ENCODE measurements at regions not wholly inside any gene's neighbourhood (a gene's known extent, or its start where the extent isn't known, plus 50 kb on each side); places are given as distances from the start of the nearest gene placed in this dataset.

DNA sequence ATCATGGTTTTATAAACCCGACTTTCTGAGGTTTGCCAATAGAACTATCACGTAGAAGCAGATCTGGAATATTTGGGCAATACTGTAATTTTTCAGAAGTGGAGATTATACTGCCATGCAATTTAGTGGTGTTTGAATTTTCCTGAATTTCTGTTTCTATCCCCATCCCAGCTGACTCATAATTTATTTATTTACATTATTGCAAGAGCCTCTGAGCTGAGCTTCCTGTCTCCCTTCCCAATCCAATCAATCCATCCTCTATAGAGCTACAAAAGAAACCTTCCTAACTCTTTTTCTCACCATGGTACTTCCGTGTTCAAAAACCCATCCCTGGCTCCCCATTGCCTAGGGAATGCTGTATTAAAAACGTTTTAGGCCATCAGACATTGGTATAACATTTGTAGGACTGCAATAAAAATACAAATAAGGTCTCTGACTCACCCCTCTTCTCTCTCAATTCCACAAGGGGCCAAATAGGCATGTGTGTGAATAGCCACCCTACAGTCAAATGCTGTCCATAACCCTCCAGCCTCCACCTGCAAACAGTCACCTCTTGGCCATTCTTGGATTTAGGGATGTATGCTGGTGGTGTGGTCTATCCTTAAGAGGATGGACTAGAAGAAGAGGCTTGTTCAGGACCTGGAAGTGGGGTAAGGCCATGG, 190.7 kb downstream of the CD47 start:
- no peaks in the 10 kb centered on the region for H3K4me1 ChIP-seq (ENCODE audit: control insufficient read depth in 2 of 2, insufficient read depth in 2 of 2, low read length in 2 of 2)
- no peak for DNase-seq (ENCODE audit: low read depth in 6 of 9, low spot score in 9 of 9)
- no peaks in the 10 kb centered on the region for H3K27me3 ChIP-seq (ENCODE audit: control insufficient read depth in 2 of 2, insufficient read depth in 1 of 2, low read length in 1 of 2)
- H3K27ac ChIP-seq (ENCODE audit: low read depth in 1 of 2, low read length in 1 of 2), result no peak overlapping the region
- 89% methylated on average over 4 of the region's 4 CpGs for WGBS
- H3K4me3 ChIP-seq (ENCODE audit: low read length in 2 of 2), result no peak overlapping the region
- H3K36me3 ChIP-seq (ENCODE audit: control insufficient read depth in 2 of 2, insufficient read depth in 2 of 2, low read length in 1 of 2), result no peaks in the 10 kb centered on the region
- no peaks in the 10 kb centered on the region for H3K9me3 ChIP-seq (ENCODE audit: control insufficient read depth in 2 of 2, insufficient read depth in 1 of 2, low read length in 1 of 2)

DNA sequence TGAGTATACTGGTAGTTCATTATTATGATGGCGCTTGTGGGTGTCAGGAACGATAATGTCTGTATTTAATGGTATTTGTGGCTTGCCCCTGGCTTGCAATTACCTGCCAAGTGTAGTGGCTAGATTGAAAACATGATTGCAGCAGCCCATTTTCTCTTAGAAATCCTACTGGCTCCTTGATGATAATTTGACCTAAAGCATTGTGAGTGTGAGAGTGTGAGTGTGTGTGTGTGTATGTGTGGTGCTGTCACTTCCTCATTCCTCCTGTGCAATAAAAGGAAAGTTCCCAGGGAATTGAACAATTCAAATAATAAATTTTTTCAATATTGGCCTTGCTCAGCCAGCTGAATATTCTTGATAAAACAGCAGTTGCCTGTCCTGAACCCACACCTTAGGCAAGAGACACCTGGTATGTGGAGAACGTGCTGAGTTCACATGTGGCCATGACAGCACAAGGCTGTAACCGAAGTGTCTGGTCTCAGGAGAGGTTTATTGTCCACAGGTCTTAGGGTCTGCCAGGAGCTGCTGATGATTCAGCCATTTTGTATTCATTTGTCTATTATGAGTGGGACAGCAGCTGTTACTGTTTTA, 193.3 kb downstream of the CD47 start:
- Histone ChIP-seq H3K27me3 (ENCODE audit: control insufficient read depth in 2 of 2, insufficient read depth in 1 of 2, low read length in 1 of 2) (no peaks in the 10 kb centered on the region), H3K9me3 (ENCODE audit: control insufficient read depth in 2 of 2, insufficient read depth in 1 of 2, low read length in 1 of 2) (no peaks in the 10 kb centered on the region), H3K4me3 (ENCODE audit: low read length in 2 of 2) (no peak overlapping the region), H3K36me3 (ENCODE audit: control insufficient read depth in 2 of 2, insufficient read depth in 2 of 2, low read length in 1 of 2) (no peaks in the 10 kb centered on the region), H3K27ac (ENCODE audit: low read depth in 1 of 2, low read length in 1 of 2) (no peak overlapping the region), H3K4me1 (ENCODE audit: control insufficient read depth in 2 of 2, insufficient read depth in 2 of 2, low read length in 2 of 2) (no peaks in the 10 kb centered on the region)
- 84% methylated on average over 4 of the region's 4 CpGs for WGBS
- no peak for DNase-seq (ENCODE audit: low read depth in 6 of 9, low spot score in 9 of 9)

DNA sequence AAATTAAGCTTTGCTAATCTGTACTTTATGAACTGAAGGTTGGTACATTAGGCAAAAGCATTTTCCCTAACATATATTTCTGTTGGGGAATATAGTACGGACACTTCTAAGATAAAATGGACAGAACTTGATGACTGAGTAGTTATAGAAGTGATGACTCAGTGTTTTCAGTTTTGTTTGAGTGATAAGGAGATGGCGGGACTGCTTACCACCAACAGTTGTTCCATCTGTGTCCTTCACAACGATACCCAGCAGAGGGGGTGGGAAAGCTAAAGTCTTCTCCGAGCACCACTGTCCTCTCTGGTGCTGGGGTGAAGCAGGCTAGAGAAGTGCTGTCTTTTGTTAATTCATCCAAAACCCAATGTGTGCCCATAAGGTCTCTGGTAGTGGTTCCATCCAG, 195.8 kb downstream of the CD47 start:
- 97% methylated on average over 4 of the region's 4 CpGs for WGBS
- no peaks in the 10 kb centered on the region for H3K9me3 ChIP-seq (ENCODE audit: control insufficient read depth in 2 of 2, insufficient read depth in 1 of 2, low read length in 1 of 2)
- no peak overlapping the region for H3K27ac ChIP-seq (ENCODE audit: low read depth in 1 of 2, low read length in 1 of 2)
- H3K36me3 ChIP-seq (ENCODE audit: control insufficient read depth in 2 of 2, insufficient read depth in 2 of 2, low read length in 1 of 2), result no peaks in the 10 kb centered on the region
- H3K27me3 ChIP-seq (ENCODE audit: control insufficient read depth in 2 of 2, insufficient read depth in 1 of 2, low read length in 1 of 2), result no peaks in the 10 kb centered on the region
- no peak for DNase-seq (ENCODE audit: low read depth in 6 of 9, low spot score in 9 of 9)
- H3K4me1 ChIP-seq (ENCODE audit: control insufficient read depth in 2 of 2, insufficient read depth in 2 of 2, low read length in 2 of 2), result no peaks in the 10 kb centered on the region
- H3K4me3 ChIP-seq (ENCODE audit: low read length in 2 of 2), result no peak overlapping the region

DNA sequence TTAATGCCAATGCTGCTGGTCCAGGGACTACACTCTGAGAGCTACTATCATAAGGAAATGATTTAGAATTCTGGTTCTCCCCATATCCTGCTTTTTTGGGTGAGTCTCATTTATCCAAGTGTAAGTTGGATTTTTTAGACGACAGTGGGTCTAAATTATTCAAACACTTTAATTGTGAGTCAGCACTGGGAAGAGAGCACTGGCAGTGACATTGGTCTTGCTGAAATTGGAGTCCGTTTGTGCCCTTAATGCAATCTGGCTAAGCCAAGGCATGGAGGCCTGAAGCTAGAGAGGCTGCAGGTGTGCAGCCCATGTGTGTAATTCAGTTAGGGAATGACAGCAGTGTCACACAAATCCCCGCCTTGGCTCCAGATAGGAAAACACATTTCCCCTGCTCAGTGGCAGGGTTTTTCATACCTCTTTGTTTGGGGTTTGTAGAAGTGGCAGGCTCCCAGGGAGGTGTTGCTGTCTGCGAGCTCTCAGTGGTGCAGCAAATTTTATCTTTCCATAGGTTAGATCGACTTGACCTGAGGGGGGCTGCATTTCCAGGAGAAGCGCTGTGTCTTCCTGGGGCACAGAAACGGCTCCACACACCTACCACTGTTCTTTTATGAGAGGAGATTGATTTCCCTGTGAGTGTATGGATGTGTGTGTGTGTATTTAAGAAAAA, 197.7 kb downstream of the CD47 start:
- WGBS, result 84% methylated on average over 7 of the region's 7 CpGs

DNA sequence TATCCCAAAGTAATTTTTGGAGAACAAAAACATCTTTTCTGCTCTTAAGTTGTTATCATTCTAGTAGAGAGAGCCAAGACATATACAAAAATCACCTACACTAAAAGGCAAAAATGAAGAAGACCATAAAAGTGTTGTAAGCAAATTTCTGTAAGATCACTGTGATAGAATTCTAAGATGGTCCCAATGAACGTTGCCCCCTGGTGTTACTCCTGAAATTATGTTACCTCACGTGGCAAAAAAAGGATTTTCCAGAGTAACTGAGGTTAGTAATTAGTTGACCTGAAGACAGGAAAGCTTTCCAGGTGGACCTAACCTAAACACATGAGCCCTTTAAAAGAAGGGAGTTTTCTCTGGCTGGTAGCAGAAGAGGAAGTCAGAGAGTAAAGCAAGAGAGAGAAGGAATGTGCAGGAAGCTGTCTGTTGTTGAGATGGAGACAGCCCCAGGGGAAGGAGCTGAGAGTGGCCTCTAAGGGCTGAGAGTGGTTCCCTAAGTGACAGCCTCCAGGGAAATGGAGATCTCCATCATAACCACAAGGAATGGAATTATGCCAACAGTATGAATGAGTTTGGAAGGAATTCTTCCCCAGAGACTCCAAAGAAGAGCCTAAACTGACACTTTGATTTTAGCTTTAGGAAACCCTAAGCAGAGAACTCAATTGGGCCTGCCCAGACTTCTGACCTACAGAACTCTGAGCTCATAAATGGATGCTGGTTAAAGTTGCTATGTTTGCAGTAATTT, 205.9 kb downstream of the CD47 start:
- no peak for DNase-seq (ENCODE audit: low read depth in 6 of 9, low spot score in 9 of 9)
- Histone ChIP-seq H3K9me3 (ENCODE audit: control insufficient read depth in 2 of 2, insufficient read depth in 1 of 2, low read length in 1 of 2) (no peaks in the 10 kb centered on the region), H3K36me3 (ENCODE audit: control insufficient read depth in 2 of 2, insufficient read depth in 2 of 2, low read length in 1 of 2) (no peaks in the 10 kb centered on the region), H3K4me3 (ENCODE audit: low read length in 2 of 2) (no peak overlapping the region), H3K27me3 (ENCODE audit: control insufficient read depth in 2 of 2, insufficient read depth in 1 of 2, low read length in 1 of 2) (no peaks in the 10 kb centered on the region), H3K27ac (ENCODE audit: low read depth in 1 of 2, low read length in 1 of 2) (no peak overlapping the region), H3K4me1 (ENCODE audit: control insufficient read depth in 2 of 2, insufficient read depth in 2 of 2, low read length in 2 of 2) (no peaks in the 10 kb centered on the region)
- 63% methylated on average over 2 of the region's 2 CpGs for WGBS

More for the DNA sequence above, 197.7 kb downstream of the CD47 start:
- H3K36me3 ChIP-seq (ENCODE audit: control insufficient read depth in 2 of 2, insufficient read depth in 2 of 2, low read length in 1 of 2), result no peaks in the 10 kb centered on the region
- H3K9me3 ChIP-seq (ENCODE audit: control insufficient read depth in 2 of 2, insufficient read depth in 1 of 2, low read length in 1 of 2), result no peaks in the 10 kb centered on the region
- H3K4me1 ChIP-seq (ENCODE audit: control insufficient read depth in 2 of 2, insufficient read depth in 2 of 2, low read length in 2 of 2), result no peaks in the 10 kb centered on the region
- DNase-seq (ENCODE audit: low read depth in 6 of 9, low spot score in 9 of 9), result no peak
- H3K4me3 ChIP-seq (ENCODE audit: low read length in 2 of 2), result no peak overlapping the region
- H3K27ac ChIP-seq (ENCODE audit: low read depth in 1 of 2, low read length in 1 of 2), result no peak overlapping the region
- no peaks in the 10 kb centered on the region for H3K27me3 ChIP-seq (ENCODE audit: control insufficient read depth in 2 of 2, insufficient read depth in 1 of 2, low read length in 1 of 2)

DNA sequence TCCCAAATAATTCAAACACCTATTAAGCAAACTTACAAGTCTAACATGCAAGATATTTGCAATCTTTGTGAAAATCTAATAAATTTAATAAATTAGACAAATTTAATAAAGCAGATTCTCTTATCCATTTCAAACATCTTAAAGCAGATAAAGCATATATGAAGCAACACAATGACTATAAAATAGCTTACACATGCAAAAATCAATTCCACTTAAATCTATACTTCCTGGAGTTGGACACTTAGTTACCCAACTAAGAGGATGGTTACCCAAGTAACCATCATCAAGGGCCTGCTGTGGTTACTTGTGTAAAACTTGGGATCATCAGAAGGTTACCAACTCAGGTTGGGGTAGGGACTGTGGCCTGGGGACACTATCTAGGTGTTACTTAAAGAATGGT, 206.8 kb downstream of the CD47 start:
- Histone ChIP-seq H3K27me3 (ENCODE audit: control insufficient read depth in 2 of 2, insufficient read depth in 1 of 2, low read length in 1 of 2) (no peaks in the 10 kb centered on the region), H3K9me3 (ENCODE audit: control insufficient read depth in 2 of 2, insufficient read depth in 1 of 2, low read length in 1 of 2) (no peaks in the 10 kb centered on the region), H3K4me1 (ENCODE audit: control insufficient read depth in 2 of 2, insufficient read depth in 2 of 2, low read length in 2 of 2) (no peaks in the 10 kb centered on the region), H3K27ac (ENCODE audit: low read depth in 1 of 2, low read length in 1 of 2) (no peak overlapping the region), H3K36me3 (ENCODE audit: control insufficient read depth in 2 of 2, insufficient read depth in 2 of 2, low read length in 1 of 2) (no peaks in the 10 kb centered on the region), H3K4me3 (ENCODE audit: low read length in 2 of 2) (no peak overlapping the region)
- DNase-seq (ENCODE audit: low read depth in 6 of 9, low spot score in 9 of 9), result no peak

DNA sequence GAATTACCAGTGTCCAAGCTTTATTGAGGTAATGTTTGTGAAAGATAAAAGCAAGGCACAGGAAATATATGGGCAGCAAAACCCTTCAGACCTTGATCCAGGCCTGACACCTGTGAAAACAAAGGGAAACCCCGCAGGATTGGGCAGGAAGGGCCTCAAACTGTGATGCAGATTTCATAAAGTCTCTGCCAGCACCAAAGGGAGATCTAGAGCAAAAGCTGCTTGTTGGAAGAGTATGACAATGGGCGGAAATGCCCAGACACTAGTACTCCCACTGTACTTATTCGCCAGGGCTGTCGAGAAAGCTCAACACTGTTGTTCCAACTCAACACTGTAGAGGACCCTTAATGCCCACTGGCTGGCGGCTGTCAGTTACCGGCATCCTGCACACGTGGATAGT, 207.9 kb downstream of the CD47 start:
- Histone ChIP-seq H3K4me1 (ENCODE audit: control insufficient read depth in 2 of 2, insufficient read depth in 2 of 2, low read length in 2 of 2) (no peaks in the 10 kb centered on the region), H3K36me3 (ENCODE audit: control insufficient read depth in 2 of 2, insufficient read depth in 2 of 2, low read length in 1 of 2) (no peaks in the 10 kb centered on the region), H3K27ac (ENCODE audit: low read depth in 1 of 2, low read length in 1 of 2) (no peak overlapping the region), H3K27me3 (ENCODE audit: control insufficient read depth in 2 of 2, insufficient read depth in 1 of 2, low read length in 1 of 2) (no peaks in the 10 kb centered on the region), H3K4me3 (ENCODE audit: low read length in 2 of 2) (no peak overlapping the region), H3K9me3 (ENCODE audit: control insufficient read depth in 2 of 2, insufficient read depth in 1 of 2, low read length in 1 of 2) (no peaks in the 10 kb centered on the region)
- no peak for DNase-seq (ENCODE audit: low read depth in 6 of 9, low spot score in 9 of 9)
- WGBS, result 98% methylated on average over 7 of the region's 7 CpGs

DNA sequence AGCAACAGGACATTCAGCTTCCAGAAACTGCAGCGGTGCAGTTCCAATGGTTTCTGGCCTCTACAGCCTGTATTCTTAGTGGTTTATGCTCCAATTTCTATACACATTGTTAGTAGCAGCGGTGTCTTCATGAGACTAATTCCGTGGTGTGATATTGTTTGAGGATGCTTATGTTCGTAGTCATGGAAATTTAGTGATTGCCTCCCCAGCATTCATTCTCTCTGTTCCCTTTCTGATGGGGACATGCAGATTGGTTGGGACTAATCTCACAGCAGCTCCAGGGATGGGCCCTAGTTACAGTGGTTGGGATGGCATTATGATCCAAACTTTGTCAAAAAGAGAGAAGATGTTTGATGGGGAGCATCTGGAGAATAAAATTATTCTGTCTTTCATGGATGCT, 208.6 kb downstream of the CD47 start:
- no peak overlapping the region for H3K4me3 ChIP-seq (ENCODE audit: low read length in 2 of 2)
- DNase-seq (ENCODE audit: low read depth in 6 of 9, low spot score in 9 of 9), result no peak
- H3K36me3 ChIP-seq (ENCODE audit: control insufficient read depth in 2 of 2, insufficient read depth in 2 of 2, low read length in 1 of 2), result no peaks in the 10 kb centered on the region
- no peaks in the 10 kb centered on the region for H3K9me3 ChIP-seq (ENCODE audit: control insufficient read depth in 2 of 2, insufficient read depth in 1 of 2, low read length in 1 of 2)
- WGBS, result 98% methylated on average over 4 of the region's 4 CpGs
- H3K27me3 ChIP-seq (ENCODE audit: control insufficient read depth in 2 of 2, insufficient read depth in 1 of 2, low read length in 1 of 2), result no peaks in the 10 kb centered on the region
- H3K27ac ChIP-seq (ENCODE audit: low read depth in 1 of 2, low read length in 1 of 2), result no peak overlapping the region
- H3K4me1 ChIP-seq (ENCODE audit: control insufficient read depth in 2 of 2, insufficient read depth in 2 of 2, low read length in 2 of 2), result no peaks in the 10 kb centered on the region

DNA sequence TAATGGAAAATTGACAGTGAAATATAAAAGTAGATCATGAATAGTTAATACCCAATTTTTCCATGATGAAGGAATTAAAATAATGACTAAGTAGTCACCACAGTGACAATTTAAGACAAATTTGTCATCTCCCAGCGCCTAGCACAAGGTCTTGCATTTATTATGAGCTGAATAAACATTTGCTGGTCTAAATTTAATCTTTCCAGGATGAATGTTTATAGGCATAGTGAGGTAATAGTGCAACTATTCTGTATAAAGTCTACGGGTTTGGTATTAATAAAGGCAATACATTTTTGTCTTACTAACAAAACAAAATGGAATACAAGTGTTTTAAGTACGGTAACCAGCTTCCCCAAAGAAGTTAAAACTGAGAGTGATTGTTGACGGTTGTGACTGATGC, 209.3 kb downstream of the CD47 start:
- Histone ChIP-seq H3K4me1 (ENCODE audit: control insufficient read depth in 2 of 2, insufficient read depth in 2 of 2, low read length in 2 of 2) (no peaks in the 10 kb centered on the region), H3K4me3 (ENCODE audit: low read length in 2 of 2) (no peak overlapping the region), H3K9me3 (ENCODE audit: control insufficient read depth in 2 of 2, insufficient read depth in 1 of 2, low read length in 1 of 2) (no peaks in the 10 kb centered on the region), H3K27me3 (ENCODE audit: control insufficient read depth in 2 of 2, insufficient read depth in 1 of 2, low read length in 1 of 2) (no peaks in the 10 kb centered on the region), H3K27ac (ENCODE audit: low read depth in 1 of 2, low read length in 1 of 2) (no peak overlapping the region), H3K36me3 (ENCODE audit: control insufficient read depth in 2 of 2, insufficient read depth in 2 of 2, low read length in 1 of 2) (no peaks in the 10 kb centered on the region)
- DNase-seq (ENCODE audit: low read depth in 6 of 9, low spot score in 9 of 9), result no peak
- 97% methylated on average over 4 of the region's 4 CpGs for WGBS

Data from thymus (tissue), 11 donors.